Testis (tissue), 2 donors: ENCODE measurements at regions not wholly inside any gene's neighbourhood (a gene's known extent, or its start where the extent isn't known, plus 50 kb on each side); places are given as distances from the start of the nearest gene placed in this dataset.

Experiments
- DNase-seq: peaks from one replicate; pipeline ENCODE4 v3.0.0-alpha.2; 2019
- H3K27ac ChIP-seq, 2 donors: fragments of 200-600 bp; sonication (generic); one replicate each; pipeline ENCODE4 v1.5.1; 2019
- H3K27me3 ChIP-seq: fragments of 200-600 bp; sonication (generic); one replicate; pipeline ENCODE4 v1.5.1; 2019
- H3K36me3 ChIP-seq: fragments of 200-600 bp; sonication (generic); one replicate; pipeline ENCODE4 v1.5.1; 2017; ENCODE audit warnings: low read depth; ENCODE audit errors: missing control alignments
- H3K4me1 ChIP-seq: fragments of 200-600 bp; sonication (generic); one replicate; pipeline ENCODE4 v1.5.1; 2019
- H3K4me3 ChIP-seq, 2 donors: fragments of 200-600 bp; sonication (generic); one replicate each; pipeline ENCODE4 v1.5.1; 2017 to 2019
- H3K9me3 ChIP-seq: fragments of 200-600 bp; sonication (generic); one replicate; pipeline ENCODE4 v1.5.1; 2017
- POLR2A ChIP-seq: fragments of 450-650 bp; IDR thresholded peaks from one replicate; pipeline ENCODE4 v1.6.1; 2017; ENCODE audit warnings: antibody characterized with exemption, mild to moderate bottlenecking, moderate library complexity
- WGBS, 2 donors: methylation state at CpG; one replicate each; pipeline ENCODE4 v1.1.5; 2018; 5-methylcytosine and 5-hydroxymethylcytosine counted together
- intact Hi-C: fragments of 100-400 bp; cut with DNase I; formaldehyde crosslinking; loops from one replicate; pipeline ENCODE4 v1.15.1; 2023; ENCODE audit warnings: low total_unique reads
- TF ChIP-seq, protein P1 (sequence below), 3 experiments: fragments of 450-650 bp in 2 of 3; fragments of 200-600 bp in 1 of 3; sonication (generic) in 1 of 3; IDR thresholded peaks; one replicate each; pipeline ENCODE4 v1.5.1; 2016 to 2019; ENCODE audit warnings: antibody characterized with exemption in 3 of 3, mild to moderate bottlenecking in 2 of 3, moderate library complexity in 1 of 3

DNA sequence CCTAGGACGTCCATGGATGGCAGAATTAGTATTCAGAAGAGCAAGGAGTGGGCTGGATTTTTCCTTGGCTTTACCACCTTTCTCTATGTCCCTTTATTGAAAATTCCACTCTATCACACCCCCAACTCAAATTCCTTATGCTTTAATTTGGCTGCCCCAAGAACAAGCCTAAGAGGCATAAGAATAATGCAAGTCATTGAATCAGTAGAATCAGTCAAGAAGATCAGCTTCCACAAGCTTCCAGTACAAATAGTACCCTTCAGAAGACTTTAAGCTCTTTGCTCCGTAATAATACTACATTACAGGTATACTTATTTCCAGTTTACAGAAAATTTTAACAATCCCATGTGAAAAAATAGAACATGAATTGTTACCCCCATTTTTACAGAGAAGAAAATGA is 51.0 kb upstream of the SNAP25 start:
- Histone ChIP-seq H3K4me3 (no peak overlapping the region), H3K36me3 (no peaks in the 10 kb centered on the region), H3K27ac (no peak overlapping the region), H3K4me1 (no peaks in the 10 kb centered on the region), H3K27me3 (no peaks in the 10 kb centered on the region), H3K9me3 (no peaks in the 10 kb centered on the region)
- WGBS, 2 donors = 88 to 90% methylated on average over 2 of the region's 2 CpGs
- intact Hi-C loops = no loop called here
- no peak for DNase-seq
- TF ChIP-seq, protein P1, sequence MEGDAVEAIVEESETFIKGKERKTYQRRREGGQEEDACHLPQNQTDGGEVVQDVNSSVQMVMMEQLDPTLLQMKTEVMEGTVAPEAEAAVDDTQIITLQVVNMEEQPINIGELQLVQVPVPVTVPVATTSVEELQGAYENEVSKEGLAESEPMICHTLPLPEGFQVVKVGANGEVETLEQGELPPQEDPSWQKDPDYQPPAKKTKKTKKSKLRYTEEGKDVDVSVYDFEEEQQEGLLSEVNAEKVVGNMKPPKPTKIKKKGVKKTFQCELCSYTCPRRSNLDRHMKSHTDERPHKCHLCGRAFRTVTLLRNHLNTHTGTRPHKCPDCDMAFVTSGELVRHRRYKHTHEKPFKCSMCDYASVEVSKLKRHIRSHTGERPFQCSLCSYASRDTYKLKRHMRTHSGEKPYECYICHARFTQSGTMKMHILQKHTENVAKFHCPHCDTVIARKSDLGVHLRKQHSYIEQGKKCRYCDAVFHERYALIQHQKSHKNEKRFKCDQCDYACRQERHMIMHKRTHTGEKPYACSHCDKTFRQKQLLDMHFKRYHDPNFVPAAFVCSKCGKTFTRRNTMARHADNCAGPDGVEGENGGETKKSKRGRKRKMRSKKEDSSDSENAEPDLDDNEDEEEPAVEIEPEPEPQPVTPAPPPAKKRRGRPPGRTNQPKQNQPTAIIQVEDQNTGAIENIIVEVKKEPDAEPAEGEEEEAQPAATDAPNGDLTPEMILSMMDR (IDR thresholded peaks at IDR 0.05) = no peak
- no peak for TF ChIP-seq POLR2A
